Activated T-helper 17 cell treated with anti-CD3 and anti-CD28 coated beads, Interleukin-2, amount 50 U/mL, for 72 hours (primary cell): ENCODE measurements at regions not wholly inside any gene's neighbourhood (a gene's known extent, or its start where the extent isn't known, plus 50 kb on each side); places are given as distances from the start of the nearest gene placed in this dataset.

Source experiments
- ATAC-seq: fragments of 150-1000 bp; cut with Tn5 transposase; replicated peaks from 2 replicates; pipeline ENCODE4 v1.10.0; 2021; ENCODE audit warnings: mild to moderate bottlenecking, moderate library complexity
- H3K27ac Mint-ChIP-seq: one replicate; pipeline ENCODE4 v1.8.0; 2022; ENCODE audit warnings: mixed read lengths
- H3K27me3 Mint-ChIP-seq: one replicate; pipeline ENCODE4 v1.8.0; 2022; ENCODE audit warnings: mixed read lengths
- H3K36me3 Mint-ChIP-seq: one replicate; pipeline ENCODE4 v1.8.0; 2022; ENCODE audit warnings: low read depth, mild to moderate bottlenecking, mixed read lengths
- H3K4me1 Mint-ChIP-seq: one replicate; pipeline ENCODE4 v1.8.0; 2022; ENCODE audit warnings: mixed read lengths
- H3K4me3 Mint-ChIP-seq: one replicate; pipeline ENCODE4 v1.8.0; 2022; ENCODE audit warnings: mild to moderate bottlenecking, mixed read lengths
- H3K9me3 Mint-ChIP-seq: one replicate; pipeline ENCODE4 v1.8.0; 2022; ENCODE audit warnings: mixed read lengths

DNA sequence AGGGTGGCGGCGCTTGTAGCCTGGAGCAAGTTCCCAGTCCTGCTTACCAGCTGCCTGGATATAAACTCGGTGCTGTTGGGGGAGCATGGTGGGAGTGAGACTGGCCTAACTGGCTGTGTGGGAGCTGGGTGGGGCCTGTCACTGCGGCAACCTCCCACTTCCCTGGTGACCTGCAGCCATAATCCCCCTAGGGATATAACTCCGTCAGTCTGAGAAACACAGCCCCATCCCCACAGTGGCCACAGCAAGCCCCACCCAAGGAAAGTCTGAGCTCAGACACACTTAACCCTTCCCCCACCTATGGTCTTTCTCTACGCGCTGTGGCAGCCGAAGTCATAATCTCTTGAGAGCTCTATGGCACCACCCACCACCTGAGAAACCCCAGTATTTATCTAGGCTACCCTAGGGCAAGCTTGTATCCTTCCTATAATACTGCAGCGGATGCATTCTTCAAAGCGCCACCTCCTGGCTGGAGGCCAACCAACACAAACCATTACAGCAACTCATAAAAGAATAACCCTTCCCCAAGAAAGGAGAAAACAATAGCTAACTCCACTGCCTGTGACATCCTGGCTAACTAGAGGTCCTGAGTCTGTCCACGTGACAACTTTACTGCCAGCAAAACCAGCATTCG is 57.4 kb downstream of the ZNF648 start:
- Mint-ChIP-seq H3K4me1 (no peaks in the 10 kb centered on the region), H3K36me3 (no peaks in the 10 kb centered on the region), H3K27ac (no peak overlapping the region), H3K4me3 (no peak overlapping the region), H3K9me3 (peaks cover 7% of the 10 kb centered on the region), H3K27me3 (peaks cover 30% of the 10 kb centered on the region)
- ATAC-seq = no peak

GRCh38 chr1:182003025-182003725 is 58.3 kb downstream of the ZNF648 start:
- Mint-ChIP-seq H3K27ac (no peak overlapping the region), H3K4me1 (no peaks in the 10 kb centered on the region), H3K9me3 (peaks cover 5% of the 10 kb centered on the region), H3K36me3 (no peaks in the 10 kb centered on the region), H3K4me3 (no peak overlapping the region), H3K27me3 (peaks cover 24% of the 10 kb centered on the region)
- no peak for ATAC-seq

DNA sequence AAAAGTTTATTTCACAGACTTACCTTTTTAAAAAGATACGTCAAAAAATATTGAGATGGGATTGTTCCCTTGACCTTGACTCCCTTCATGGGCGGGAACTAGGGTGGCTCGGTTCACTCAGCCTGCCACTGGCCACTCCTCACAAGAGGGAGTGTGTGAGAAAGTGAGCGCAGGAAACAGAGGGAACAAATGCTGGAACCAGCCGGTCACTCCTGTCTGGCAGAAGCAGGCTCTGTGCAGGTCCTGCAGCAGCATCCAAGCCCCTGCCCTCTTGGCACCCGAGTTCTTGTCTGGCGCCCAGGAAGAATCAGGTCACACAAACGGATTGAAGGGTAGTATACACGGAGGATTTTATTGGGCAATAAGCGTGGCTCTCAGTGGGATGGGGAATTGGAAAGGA is 58.9 kb downstream of the ZNF648 start:
- ATAC-seq = no peak
- H3K4me1 Mint-ChIP-seq = no peaks in the 10 kb centered on the region
- H3K36me3 Mint-ChIP-seq = no peaks in the 10 kb centered on the region
- H3K4me3 Mint-ChIP-seq = no peak overlapping the region
- H3K27ac Mint-ChIP-seq = no peak overlapping the region
- H3K9me3 Mint-ChIP-seq = peaks cover 4% of the 10 kb centered on the region
- H3K27me3 Mint-ChIP-seq = peaks cover 25% of the 10 kb centered on the region

DNA sequence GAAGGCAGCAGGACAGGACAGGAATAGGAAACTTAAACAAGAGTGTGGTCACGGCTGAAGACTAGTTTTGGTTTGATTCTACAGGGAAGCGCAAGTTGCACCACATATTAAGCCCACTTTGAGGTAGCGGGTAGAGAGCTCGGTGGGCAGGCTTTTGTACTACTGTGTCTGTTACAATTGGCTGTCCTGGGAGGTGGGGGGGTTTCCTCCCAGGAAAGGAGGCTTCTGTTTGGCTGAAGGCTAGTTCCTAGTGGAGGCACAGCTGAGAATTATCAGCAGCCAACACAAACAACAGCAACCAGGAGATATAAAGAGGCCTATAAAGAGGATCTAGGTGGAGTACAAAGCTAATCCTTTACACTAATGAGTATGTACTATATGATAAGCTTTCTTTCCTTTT is 62.7 kb downstream of the ZNF648 start:
- no peak overlapping the region for H3K4me3 Mint-ChIP-seq
- no peaks in the 10 kb centered on the region for H3K9me3 Mint-ChIP-seq
- no peak for ATAC-seq
- no peaks in the 10 kb centered on the region for H3K4me1 Mint-ChIP-seq
- H3K36me3 Mint-ChIP-seq = no peaks in the 10 kb centered on the region
- no peak overlapping the region for H3K27ac Mint-ChIP-seq
- H3K27me3 Mint-ChIP-seq = peaks cover 22% of the 10 kb centered on the region

- Mint-ChIP-seq H3K9me3 (no peaks in the 10 kb centered on the region), H3K27ac (no peak overlapping the region), H3K36me3 (no peaks in the 10 kb centered on the region), H3K4me3 (no peak overlapping the region), H3K27me3 (peaks cover 10% of the 10 kb centered on the region), H3K4me1 (no peaks in the 10 kb centered on the region)
- no peak for ATAC-seq
Measured at GRCh38 chr1:181992072-181992471, 69.4 kb downstream of the ZNF648 start.

- Mint-ChIP-seq H3K27ac (no peak overlapping the region), H3K36me3 (no peaks in the 10 kb centered on the region), H3K4me3 (no peak overlapping the region), H3K9me3 (no peaks in the 10 kb centered on the region), H3K27me3 (peaks cover 11% of the 10 kb centered on the region), H3K4me1 (no peaks in the 10 kb centered on the region)
- no peak for ATAC-seq
Measured at GRCh38 chr1:181990728-181991127, 70.8 kb downstream of the ZNF648 start.

DNA sequence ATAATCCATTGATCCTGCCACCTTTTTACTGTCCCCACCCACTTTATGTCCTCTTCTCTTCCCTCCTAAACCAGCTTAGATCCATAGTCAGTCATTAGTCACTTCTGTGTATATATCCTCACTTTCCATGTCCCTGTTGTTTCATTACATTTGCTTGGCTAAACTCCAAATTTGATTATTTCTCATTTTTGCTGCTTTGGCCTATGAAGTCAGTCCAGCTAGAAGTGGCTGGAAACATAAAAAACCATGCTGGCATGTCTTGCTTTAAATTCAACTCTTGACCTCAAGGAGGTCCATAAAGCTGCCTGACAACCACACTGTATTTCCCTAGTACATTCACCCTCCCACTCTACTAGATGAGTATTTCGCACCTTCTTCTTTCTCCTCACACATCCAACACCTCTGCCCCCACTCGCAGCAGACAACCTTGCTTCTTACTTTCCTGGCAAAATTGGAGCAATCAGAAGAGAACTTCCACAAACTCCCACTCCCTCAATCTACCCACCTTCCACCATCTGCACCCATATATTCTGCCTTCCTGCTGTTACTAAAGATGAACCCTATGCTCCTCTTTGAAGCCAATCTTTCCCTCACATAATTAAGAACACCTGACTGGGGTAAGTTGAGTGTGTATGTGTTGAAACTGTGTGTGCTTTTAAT is 72.1 kb downstream of the ZNF648 start:
- no peak overlapping the region for H3K27ac Mint-ChIP-seq
- H3K4me1 Mint-ChIP-seq = no peaks in the 10 kb centered on the region
- ATAC-seq = no peak
- H3K9me3 Mint-ChIP-seq = no peaks in the 10 kb centered on the region
- no peak overlapping the region for H3K4me3 Mint-ChIP-seq
- H3K36me3 Mint-ChIP-seq = no peaks in the 10 kb centered on the region
- H3K27me3 Mint-ChIP-seq = peaks cover 12% of the 10 kb centered on the region

GRCh38 chr1:181987996-181988395 is 73.5 kb downstream of the ZNF648 start:
- ATAC-seq = no peak
- Mint-ChIP-seq H3K9me3 (no peaks in the 10 kb centered on the region), H3K27ac (no peak overlapping the region), H3K27me3 (peaks cover 12% of the 10 kb centered on the region), H3K36me3 (no peaks in the 10 kb centered on the region), H3K4me3 (no peak overlapping the region), H3K4me1 (no peaks in the 10 kb centered on the region)

DNA sequence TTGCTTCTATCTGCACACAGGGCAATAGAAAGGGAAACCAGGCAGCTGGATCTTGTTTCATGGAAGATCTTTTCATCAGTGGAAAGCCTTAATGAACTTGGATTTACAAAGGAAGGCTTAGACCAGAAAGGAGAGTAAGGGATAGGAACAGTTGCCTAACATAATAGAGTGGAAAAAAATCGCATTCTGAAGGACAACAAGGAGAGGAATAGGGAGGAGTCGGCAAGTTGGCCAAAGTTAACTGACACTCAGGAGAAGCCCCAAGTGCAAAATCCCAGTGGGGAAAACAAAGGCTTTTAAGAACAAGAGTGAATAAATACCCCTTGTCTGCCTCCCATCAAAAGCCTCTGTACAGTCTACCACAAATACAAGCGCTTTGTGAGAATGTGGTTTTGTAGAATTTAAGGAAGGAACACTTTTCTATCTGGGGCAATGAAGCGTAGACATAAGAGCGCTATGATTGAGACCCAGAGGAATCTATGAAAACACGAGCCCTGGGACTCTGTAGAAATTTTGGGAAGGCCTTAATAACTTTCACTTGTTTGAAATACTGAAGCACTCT is 74.1 kb downstream of the ZNF648 start:
- no peak overlapping the region for H3K27ac Mint-ChIP-seq
- ATAC-seq = no peak
- H3K4me1 Mint-ChIP-seq = no peaks in the 10 kb centered on the region
- H3K4me3 Mint-ChIP-seq = no peak overlapping the region
- H3K36me3 Mint-ChIP-seq = no peaks in the 10 kb centered on the region
- peaks cover 12% of the 10 kb centered on the region for H3K27me3 Mint-ChIP-seq
- H3K9me3 Mint-ChIP-seq = no peaks in the 10 kb centered on the region

- no peaks in the 10 kb centered on the region for H3K9me3 Mint-ChIP-seq
- H3K4me3 Mint-ChIP-seq = no peak overlapping the region
Measured at GRCh38 chr1:181986907-181987305, 74.6 kb downstream of the ZNF648 start.

GRCh38 chr1:181985936-181986906 is 75.3 kb downstream of the ZNF648 start:
- no peak overlapping the region for H3K27ac Mint-ChIP-seq
- ATAC-seq = peak; percentile 18
- peaks cover 12% of the 10 kb centered on the region for H3K27me3 Mint-ChIP-seq
- H3K9me3 Mint-ChIP-seq = no peaks in the 10 kb centered on the region
- H3K4me1 Mint-ChIP-seq = no peaks in the 10 kb centered on the region
- H3K4me3 Mint-ChIP-seq = no peak overlapping the region
- no peaks in the 10 kb centered on the region for H3K36me3 Mint-ChIP-seq

More at GRCh38 chr1:181986907-181987305, 74.6 kb downstream of the ZNF648 start:
- Mint-ChIP-seq H3K27ac (no peak overlapping the region), H3K27me3 (peaks cover 12% of the 10 kb centered on the region), H3K36me3 (no peaks in the 10 kb centered on the region), H3K4me1 (no peaks in the 10 kb centered on the region)
- ATAC-seq = no peak

DNA sequence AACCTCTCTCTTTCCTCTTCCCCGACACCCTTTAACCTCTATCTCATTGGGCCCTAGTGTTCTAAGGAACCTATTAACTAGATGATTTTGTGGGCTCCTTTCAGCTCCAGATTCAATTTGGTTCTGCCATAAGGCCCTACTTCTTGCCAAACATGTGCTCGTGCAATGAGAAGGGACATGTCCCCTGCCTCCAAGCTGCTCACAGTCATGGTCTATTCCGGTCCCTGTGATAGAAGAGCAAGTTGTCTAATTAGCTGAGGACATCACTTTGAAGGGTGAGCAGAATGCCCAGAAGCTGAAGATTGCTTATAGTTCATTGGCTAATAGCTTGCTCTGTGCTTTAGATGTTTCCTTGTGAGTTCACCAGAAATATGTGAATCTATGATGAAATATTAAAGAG is 76.2 kb downstream of the ZNF648 start:
- Mint-ChIP-seq H3K9me3 (no peaks in the 10 kb centered on the region), H3K36me3 (no peaks in the 10 kb centered on the region), H3K4me1 (no peaks in the 10 kb centered on the region), H3K27ac (no peak overlapping the region), H3K27me3 (peaks cover 12% of the 10 kb centered on the region), H3K4me3 (no peak overlapping the region)
- no peak for ATAC-seq

DNA sequence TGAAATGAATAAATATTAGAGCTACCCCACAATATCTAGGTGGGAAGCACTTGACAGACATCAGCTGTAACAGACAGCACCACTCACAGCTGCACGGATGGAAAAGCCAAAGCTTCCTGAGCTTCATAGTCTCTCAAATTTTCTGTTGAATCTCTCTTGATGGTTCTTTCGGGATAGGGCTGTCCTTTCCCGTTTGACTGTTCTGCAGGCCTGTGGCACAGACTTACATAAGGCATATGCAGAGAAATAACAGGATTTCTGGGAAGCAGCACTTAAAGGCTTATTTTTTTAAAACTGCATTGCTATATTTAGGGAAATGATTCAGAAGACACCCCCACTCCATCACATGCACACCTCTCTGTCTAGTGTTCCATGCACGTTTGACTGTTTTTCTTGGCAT is 77.5 kb downstream of the ZNF648 start:
- no peak overlapping the region for H3K27ac Mint-ChIP-seq
- H3K4me3 Mint-ChIP-seq = no peak overlapping the region
- peaks cover 12% of the 10 kb centered on the region for H3K27me3 Mint-ChIP-seq
- H3K9me3 Mint-ChIP-seq = no peaks in the 10 kb centered on the region
- H3K4me1 Mint-ChIP-seq = no peaks in the 10 kb centered on the region
- H3K36me3 Mint-ChIP-seq = no peaks in the 10 kb centered on the region
- ATAC-seq = no peak

GRCh38 chr1:181981821-181982220 is 79.7 kb downstream of the ZNF648 start:
- no peaks in the 10 kb centered on the region for H3K36me3 Mint-ChIP-seq
- no peak for ATAC-seq
- no peak overlapping the region for H3K27ac Mint-ChIP-seq
- H3K4me3 Mint-ChIP-seq = no peak overlapping the region
- no peaks in the 10 kb centered on the region for H3K4me1 Mint-ChIP-seq
- H3K27me3 Mint-ChIP-seq = peaks cover 12% of the 10 kb centered on the region
- H3K9me3 Mint-ChIP-seq = peaks cover 4% of the 10 kb centered on the region
